ENCODE measurements at regions not wholly inside any gene's neighbourhood (a gene's known extent, or its start where the extent isn't known, plus 50 kb on each side); places are given as distances from the start of the nearest gene placed in this dataset.

GRCh38 chr3:31166249-31166885 is 271.9 kb upstream of the GADL1 start:
- no peak overlapping the region for H3K4me3 ChIP-seq (ENCODE audit: low read depth, low read length)
- TF ChIP-seq, protein P1, sequence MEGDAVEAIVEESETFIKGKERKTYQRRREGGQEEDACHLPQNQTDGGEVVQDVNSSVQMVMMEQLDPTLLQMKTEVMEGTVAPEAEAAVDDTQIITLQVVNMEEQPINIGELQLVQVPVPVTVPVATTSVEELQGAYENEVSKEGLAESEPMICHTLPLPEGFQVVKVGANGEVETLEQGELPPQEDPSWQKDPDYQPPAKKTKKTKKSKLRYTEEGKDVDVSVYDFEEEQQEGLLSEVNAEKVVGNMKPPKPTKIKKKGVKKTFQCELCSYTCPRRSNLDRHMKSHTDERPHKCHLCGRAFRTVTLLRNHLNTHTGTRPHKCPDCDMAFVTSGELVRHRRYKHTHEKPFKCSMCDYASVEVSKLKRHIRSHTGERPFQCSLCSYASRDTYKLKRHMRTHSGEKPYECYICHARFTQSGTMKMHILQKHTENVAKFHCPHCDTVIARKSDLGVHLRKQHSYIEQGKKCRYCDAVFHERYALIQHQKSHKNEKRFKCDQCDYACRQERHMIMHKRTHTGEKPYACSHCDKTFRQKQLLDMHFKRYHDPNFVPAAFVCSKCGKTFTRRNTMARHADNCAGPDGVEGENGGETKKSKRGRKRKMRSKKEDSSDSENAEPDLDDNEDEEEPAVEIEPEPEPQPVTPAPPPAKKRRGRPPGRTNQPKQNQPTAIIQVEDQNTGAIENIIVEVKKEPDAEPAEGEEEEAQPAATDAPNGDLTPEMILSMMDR (IDR thresholded peaks at IDR 0.05; ENCODE audit: low read depth, low read length), result no peak

DNA sequence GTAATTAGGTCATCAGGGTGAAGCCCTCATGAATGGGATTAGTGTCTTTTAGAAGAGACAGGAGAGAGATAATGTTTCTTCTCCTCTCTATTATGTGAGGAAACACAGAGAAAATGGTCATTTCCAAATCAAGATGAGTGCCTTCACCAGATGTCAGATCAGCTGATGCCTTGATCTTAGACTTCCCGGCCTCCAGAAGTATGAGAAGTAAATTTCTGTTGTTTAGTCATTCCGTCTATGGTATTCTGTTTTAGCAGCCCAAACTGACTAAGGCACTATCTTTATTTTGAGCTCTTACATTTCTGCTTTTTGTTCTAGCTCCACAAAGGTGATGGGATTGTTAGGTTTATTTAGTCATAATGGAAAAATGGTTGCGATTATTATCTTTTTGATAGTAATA is 273.2 kb upstream of the GADL1 start:
- TF ChIP-seq, protein P1 (IDR thresholded peaks at IDR 0.05; ENCODE audit: low read depth, low read length), result no peak
- no peak overlapping the region for H3K4me3 ChIP-seq (ENCODE audit: low read depth, low read length)

DNA sequence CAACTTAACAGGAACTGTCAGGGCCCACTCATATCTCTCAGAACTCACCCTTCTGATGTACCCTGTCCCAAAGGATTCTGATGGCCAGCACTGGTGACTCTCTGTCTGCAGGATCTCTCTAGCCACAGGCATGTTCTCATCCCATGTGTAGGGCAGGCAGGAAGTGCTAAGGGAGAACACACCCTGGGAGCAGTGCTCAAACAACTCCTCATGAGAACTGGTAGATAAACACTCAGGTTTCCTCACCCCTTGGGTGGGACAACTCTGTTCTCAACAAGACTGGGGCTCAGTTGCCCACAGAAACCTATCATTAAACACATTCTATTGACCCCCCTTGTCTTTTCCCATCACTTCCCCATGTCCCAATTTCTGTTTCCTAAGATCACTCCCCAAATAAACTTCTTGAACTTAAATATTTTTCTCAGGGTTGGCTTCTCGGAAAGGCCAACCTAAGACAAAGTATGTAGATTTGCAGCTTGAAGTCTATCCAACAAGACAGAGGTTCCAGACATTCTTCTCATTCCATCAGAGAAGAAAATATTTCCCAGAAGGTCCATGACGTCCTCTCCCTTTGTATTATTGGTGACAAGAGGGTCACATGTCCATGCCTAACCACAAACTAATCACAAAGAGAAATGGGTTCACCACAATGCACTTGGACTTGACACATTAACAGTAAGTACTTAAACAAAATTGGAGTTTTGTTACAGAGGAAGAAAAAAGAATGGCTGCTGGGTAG is 276.6 kb upstream of the GADL1 start:
- TF ChIP-seq, protein P1 (IDR thresholded peaks at IDR 0.05; ENCODE audit: low read depth, low read length), result no peak
- no peak overlapping the region for H3K4me3 ChIP-seq (ENCODE audit: low read depth, low read length)

DNA sequence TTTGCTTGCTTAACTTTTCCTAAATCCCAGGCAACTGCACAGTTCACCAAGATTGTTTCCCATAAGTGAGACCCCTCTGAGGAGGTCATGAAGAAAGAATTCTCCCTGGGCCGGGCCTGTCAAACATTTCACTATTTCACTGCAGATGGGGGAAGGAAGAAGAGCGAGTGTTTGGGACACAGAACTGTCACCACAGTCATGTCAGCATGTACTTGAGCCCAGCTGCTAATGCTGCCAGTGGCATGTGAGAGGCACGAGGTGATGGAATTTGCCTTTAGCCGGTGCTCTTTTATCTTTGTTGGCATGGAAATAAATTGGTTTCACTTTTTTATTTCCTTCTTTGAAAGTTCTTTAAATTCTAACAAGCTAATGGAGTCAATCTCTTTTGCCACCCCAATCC is 277.9 kb upstream of the GADL1 start:
- H3K4me3 ChIP-seq (ENCODE audit: low read depth, low read length), result no peak overlapping the region
- TF ChIP-seq, protein P1 (IDR thresholded peaks at IDR 0.05; ENCODE audit: low read depth, low read length), result no peak

DNA sequence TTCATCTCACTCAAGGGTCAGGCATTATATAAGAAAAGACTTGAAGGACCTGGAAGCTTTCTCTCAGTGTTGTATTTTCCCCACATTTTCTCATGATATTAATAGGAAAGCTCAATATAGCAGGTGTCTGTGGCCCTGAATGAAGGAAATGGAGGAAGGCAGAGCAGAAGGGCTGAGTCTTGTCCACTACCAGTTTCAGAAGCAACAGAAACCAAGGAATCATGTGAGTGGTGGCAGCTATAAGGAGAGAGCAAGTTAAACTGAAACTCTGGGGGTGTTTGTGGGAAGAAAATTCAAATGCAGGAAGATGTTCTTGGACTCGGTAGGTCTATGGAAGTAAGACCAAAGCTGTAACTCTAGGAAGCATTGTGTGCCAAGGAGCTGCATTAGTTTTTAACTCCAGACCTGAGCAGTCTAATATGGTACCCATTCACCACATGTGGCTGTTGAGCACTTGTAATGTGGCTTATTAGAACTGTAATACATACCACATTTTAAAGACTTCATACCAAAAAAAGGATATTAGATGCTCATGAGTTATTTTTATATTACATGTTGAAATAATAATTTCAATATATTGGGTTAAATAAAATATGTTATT is 278.8 kb upstream of the GADL1 start:
- TF ChIP-seq, protein P1 (IDR thresholded peaks at IDR 0.05; ENCODE audit: low read depth, low read length), result no peak
- no peak overlapping the region for H3K4me3 ChIP-seq (ENCODE audit: low read depth, low read length)

- TF ChIP-seq, protein P1 (IDR thresholded peaks at IDR 0.05; ENCODE audit: low read depth, low read length), result no peak
- H3K4me3 ChIP-seq (ENCODE audit: low read depth, low read length), result no peak overlapping the region
These were observed 279.6 kb upstream of the GADL1 start for GRCh38 chr3:31174079-31174478.

DNA sequence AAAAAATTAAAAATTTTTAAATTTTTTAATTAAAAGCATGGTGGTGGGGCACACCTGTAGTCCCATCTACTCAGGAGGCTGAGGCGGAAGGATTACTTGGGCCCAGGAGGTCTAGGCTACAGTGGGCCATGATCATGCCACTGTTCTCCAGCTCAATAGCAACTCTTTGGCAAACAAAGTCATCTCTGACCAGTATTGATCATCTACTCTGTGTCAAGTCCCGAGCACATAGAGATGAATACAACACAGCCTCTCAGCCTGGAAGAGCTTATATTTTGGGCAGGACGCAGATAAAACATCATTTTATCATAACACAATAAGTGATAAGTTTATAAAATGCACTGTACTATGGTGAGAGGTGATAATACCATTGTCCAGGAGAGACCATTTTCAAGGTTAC is 281.6 kb upstream of the GADL1 start:
- TF ChIP-seq, protein P1 (IDR thresholded peaks at IDR 0.05; ENCODE audit: low read depth, low read length), result no peak
- no peak overlapping the region for H3K4me3 ChIP-seq (ENCODE audit: low read depth, low read length)

All from WI38 (cell line).